ENCODE measurements at regions not wholly inside any gene's neighbourhood (a gene's known extent, or its start where the extent isn't known, plus 50 kb on each side); places are given as distances from the start of the nearest gene placed in this dataset.
"Not testable (repeated sequence)": the region's sequence is repeated elsewhere in the genome, so short reads cannot be mapped to it uniquely, and the experiment has no call there.

DNA sequence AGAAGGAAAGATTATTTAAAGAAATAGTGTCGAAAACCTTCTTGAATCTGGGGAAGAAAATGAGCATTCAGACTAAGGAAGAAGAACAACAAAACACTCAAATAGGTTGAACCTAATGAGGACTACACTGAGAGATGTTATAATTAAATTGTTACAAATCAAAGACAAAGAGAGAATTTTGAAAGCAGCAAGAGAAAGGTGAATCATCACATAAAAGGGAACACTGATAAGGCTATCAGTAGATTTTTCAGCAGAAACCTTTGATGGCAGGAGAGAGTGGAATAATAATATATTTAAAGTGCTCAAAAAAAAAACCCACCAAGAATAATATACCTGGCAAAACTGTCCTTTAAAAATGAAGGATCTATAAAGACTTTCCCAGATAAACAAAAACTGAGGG lies 114.9 kb downstream of the AREG start:
- no peak for DNase-seq
- intact Hi-C loops (cut with DNase I; ENCODE audit: low total_unique reads), result no loop called here
- 0 to 54% (median 47%) methylated on average over 1 of the region's 1 CpG for WGBS, 5 donors
- H3K36me3 ChIP-seq, result no peaks in the 10 kb centered on the region
- H3K27ac ChIP-seq, result no peak overlapping the region
- H3K27me3 ChIP-seq (replicated peaks in 1 of 7), result no peaks in the 10 kb centered on the region
- TF ChIP-seq POLR2AphosphoS5 (IDR thresholded peaks at IDR 0.05), result no peak
- TF ChIP-seq, protein P1, sequence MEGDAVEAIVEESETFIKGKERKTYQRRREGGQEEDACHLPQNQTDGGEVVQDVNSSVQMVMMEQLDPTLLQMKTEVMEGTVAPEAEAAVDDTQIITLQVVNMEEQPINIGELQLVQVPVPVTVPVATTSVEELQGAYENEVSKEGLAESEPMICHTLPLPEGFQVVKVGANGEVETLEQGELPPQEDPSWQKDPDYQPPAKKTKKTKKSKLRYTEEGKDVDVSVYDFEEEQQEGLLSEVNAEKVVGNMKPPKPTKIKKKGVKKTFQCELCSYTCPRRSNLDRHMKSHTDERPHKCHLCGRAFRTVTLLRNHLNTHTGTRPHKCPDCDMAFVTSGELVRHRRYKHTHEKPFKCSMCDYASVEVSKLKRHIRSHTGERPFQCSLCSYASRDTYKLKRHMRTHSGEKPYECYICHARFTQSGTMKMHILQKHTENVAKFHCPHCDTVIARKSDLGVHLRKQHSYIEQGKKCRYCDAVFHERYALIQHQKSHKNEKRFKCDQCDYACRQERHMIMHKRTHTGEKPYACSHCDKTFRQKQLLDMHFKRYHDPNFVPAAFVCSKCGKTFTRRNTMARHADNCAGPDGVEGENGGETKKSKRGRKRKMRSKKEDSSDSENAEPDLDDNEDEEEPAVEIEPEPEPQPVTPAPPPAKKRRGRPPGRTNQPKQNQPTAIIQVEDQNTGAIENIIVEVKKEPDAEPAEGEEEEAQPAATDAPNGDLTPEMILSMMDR (IDR thresholded peaks at IDR 0.05 in 8 of 11, conservative IDR thresholded peaks at IDR 0.05 in 3 of 11), result no peak
- peaks cover 0 to 16% (median 3%) of the 10 kb centered on the region in 8 donors for H3K9me3 ChIP-seq
- no peaks in the 10 kb centered on the region for H3K4me1 ChIP-seq
- no peak overlapping the region for H3K4me3 ChIP-seq

- no peak for DNase-seq
- Histone ChIP-seq H3K4me3 (no peak overlapping the region), H3K27me3 (replicated peaks in 1 of 7) (no peaks in the 10 kb centered on the region), H3K4me1 (no peaks in the 10 kb centered on the region), H3K36me3 (no peaks in the 10 kb centered on the region), H3K27ac (no peak overlapping the region), H3K9me3 (peaks cover 0 to 32% (median 10%) of the 10 kb centered on the region in 8 donors)
- WGBS, 5 donors, result 85 to 91% (median 89%) methylated on average over 4 of the region's 4 CpGs
- intact Hi-C loops (cut with DNase I; ENCODE audit: low total_unique reads), result no loop called here
- TF ChIP-seq, protein P1 (IDR thresholded peaks at IDR 0.05 in 8 of 11, conservative IDR thresholded peaks at IDR 0.05 in 3 of 11), result no peak
- no peak for TF ChIP-seq POLR2A (IDR thresholded peaks at IDR 0.05)
- TF ChIP-seq POLR2AphosphoS5 (IDR thresholded peaks at IDR 0.05), result no peak
Measured at GRCh38 chr4:74567981-74568380, 123.0 kb downstream of the AREG start.

GRCh38 chr4:74570095-74570494 lies 125.2 kb downstream of the AREG start:
- intact Hi-C loops (cut with DNase I; ENCODE audit: low total_unique reads), result no loop called here
- Histone ChIP-seq H3K9me3 (peaks cover 0 to 31% (median 10%) of the 10 kb centered on the region in 8 donors), H3K4me3 (no peak overlapping the region), H3K4me1 (no peaks in the 10 kb centered on the region), H3K36me3 (no peaks in the 10 kb centered on the region), H3K27me3 (replicated peaks in 1 of 7) (no peaks in the 10 kb centered on the region), H3K27ac (no peak overlapping the region)
- 73 to 88% (median 84%) methylated on average over 3 of the region's 3 CpGs for WGBS, 5 donors
- TF ChIP-seq, protein P1 (IDR thresholded peaks at IDR 0.05 in 8 of 11, conservative IDR thresholded peaks at IDR 0.05 in 3 of 11), result no peak
- TF ChIP-seq POLR2A (IDR thresholded peaks at IDR 0.05), result no peak
- TF ChIP-seq POLR2AphosphoS5 (IDR thresholded peaks at IDR 0.05), result no peak
- no peak for DNase-seq

DNA sequence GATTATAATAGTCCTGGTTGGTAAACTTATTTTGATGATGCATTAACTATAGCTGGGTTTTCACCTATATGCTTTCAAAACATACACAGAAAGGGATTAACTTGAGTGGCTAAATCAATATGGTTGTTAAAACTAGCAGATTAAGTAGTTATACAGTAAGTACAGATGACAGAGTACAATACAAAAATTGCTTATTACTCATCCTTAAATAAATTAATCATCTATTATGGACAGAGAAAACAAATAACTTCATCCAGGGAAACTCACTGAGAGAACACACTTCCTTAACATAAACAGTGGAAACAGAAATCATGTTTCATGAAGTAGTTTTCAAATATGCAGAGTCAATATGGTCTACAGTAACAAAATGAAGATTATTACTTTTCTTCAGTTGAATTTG lies 133.4 kb downstream of the AREG start:
- Histone ChIP-seq H3K36me3 (no peaks in the 10 kb centered on the region), H3K9me3 (no peaks in the 10 kb centered on the region), H3K27me3 (replicated peaks in 1 of 7) (peaks cover 0 to 6% (median 0%) of the 10 kb centered on the region in 7 donors), H3K4me3 (no peak overlapping the region), H3K27ac (no peak overlapping the region), H3K4me1 (no peaks in the 10 kb centered on the region)
- no peak for DNase-seq
- TF ChIP-seq POLR2AphosphoS5 (IDR thresholded peaks at IDR 0.05) (no peak), POLR2A (IDR thresholded peaks at IDR 0.05) (no peak)
- TF ChIP-seq, protein P1 (IDR thresholded peaks at IDR 0.05 in 8 of 11, conservative IDR thresholded peaks at IDR 0.05 in 3 of 11), result no peak
- intact Hi-C loops (cut with DNase I; ENCODE audit: low total_unique reads), result no loop called here

DNA sequence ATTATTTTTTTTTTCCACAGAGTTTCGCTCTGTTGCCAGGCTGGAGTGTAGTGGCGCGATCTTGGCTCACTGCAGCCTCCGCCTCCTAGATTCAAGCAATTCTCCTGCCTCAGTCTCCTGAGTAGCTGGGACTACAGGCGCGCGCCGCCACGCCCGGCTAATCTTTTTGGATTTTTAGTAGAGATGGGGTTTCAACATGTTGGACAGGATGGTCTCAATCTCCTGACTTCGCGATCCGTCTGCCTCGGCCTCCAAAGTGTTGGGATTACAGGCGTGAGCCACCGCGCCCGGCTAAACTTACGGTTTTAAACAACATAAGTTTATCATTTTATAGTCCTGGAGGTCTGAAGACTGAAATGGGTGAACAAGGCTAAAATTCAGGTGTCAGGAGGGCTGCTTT lies 133.9 kb downstream of the AREG start:
- H3K27ac ChIP-seq; H3K9me3 ChIP-seq; H3K4me3 ChIP-seq; DNase-seq; H3K4me1 ChIP-seq; intact Hi-C loops (cut with DNase I; ENCODE audit: low total_unique reads); H3K27me3 ChIP-seq (replicated peaks in 1 of 7); H3K36me3 ChIP-seq: not testable (repeated sequence)
- WGBS, 5 donors, result 87 to 93% (median 89%) methylated on average over 19 of the region's 19 CpGs
